ENCODE measurements at regions not wholly inside any gene's neighbourhood (a gene's known extent, or its start where the extent isn't known, plus 50 kb on each side); places are given as distances from the start of the nearest gene placed in this dataset.

- no peak for DNase-seq
Observed at GRCh38 chr2:67977464-67977863, 85.3 kb downstream of the C1D start.

- DNase-seq: peak; percentile 37
Observed at GRCh38 chr2:67982956-67983355, 79.8 kb downstream of the C1D start.

- DNase-seq: no peak
Observed at GRCh38 chr2:67984600-67984999, 78.2 kb downstream of the C1D start.

- DNase-seq: peak; percentile 10
Observed at GRCh38 chr2:67985586-67985985, 77.2 kb downstream of the C1D start.

- DNase-seq: no peak
Observed at GRCh38 chr2:67986258-67986657, 76.5 kb downstream of the C1D start.

All from fibroblast of skin of abdomen (primary cell).